Activated T-cell treated with anti-CD3 and anti-CD28 coated beads, Interleukin-2, amount 50 U/mL, for 1 hour (primary cell): ENCODE measurements at regions not wholly inside any gene's neighbourhood (a gene's known extent, or its start where the extent isn't known, plus 50 kb on each side); places are given as distances from the start of the nearest gene placed in this dataset.

Source experiments
- DNase-seq: peaks from one replicate; pipeline ENCODE4 v3.0.0-alpha.2; 2020

- no peak for DNase-seq
Observed at GRCh38 chr15:92565351-92566125, 90.0 kb downstream of the FAM174B start.

DNA sequence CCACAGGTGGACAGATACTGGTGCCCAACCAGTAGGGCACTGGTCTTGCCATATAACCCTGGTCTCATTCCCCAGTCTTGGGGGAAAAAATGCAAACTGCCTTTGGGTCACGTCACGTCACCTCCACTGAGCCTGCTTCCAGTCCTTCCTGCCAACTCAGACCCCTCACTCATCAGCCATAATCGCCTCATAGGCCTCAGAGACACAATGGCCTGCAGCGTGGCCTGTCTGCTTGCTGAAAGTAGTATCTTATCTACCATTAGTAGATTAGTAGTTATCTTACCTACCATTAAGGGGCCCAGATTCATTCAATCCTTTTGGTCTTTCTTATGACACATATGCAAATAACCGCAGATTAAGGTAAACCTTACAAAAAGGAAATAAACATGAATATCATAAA is 93.8 kb downstream of the FAM174B start:
- DNase-seq = no peak

- no peak for DNase-seq
Observed at GRCh38 chr15:92553317-92553716, 102.3 kb downstream of the FAM174B start.

- no peak for DNase-seq
Observed at GRCh38 chr15:92545996-92546395, 109.6 kb downstream of the FAM174B start.

DNA sequence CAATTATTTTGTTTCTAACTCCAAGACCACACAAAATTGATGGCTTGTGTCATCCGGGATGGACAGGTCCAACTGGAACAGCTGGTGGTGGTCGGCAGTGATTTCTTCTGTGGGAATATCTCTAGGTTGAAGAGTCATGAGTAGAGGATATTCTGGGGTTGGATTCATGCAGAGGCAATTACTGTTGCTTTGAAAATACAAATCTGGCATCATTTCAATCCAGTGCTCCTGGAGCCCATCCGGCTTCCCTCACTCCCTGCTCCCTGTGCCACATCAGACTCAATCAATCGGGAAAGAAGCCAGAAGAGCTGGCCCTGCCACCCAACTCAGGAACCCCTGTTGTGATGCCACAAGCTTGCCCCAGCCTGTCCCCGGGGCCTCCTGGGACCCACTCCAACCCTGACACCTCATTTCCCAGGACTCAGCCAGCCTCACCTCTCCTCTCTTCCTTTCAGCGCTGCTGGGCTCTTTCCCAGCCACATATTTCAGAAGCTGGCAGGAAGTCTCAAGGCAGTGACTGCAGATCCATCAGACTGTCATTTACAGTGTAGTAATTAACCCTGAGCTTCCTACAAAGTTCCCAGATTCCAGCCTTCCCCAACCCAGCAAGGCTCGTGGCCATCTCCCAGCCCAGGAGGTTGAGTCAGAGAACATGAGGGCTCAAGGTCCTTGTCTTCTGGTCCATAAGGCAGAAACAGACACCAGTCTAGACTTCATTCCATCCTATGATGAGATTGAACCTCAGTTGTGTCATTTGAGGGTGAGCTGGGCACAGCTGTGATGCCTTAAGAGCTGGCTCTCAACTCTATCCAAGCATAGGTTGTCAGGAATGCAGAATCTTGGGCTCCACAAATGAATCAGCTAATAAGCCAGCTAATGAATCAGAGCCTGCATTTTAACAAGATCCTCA is 114.0 kb downstream of the FAM174B start:
- DNase-seq = no peak

GRCh38 chr15:92538115-92538514 is 117.5 kb downstream of the FAM174B start:
- DNase-seq = no peak

DNA sequence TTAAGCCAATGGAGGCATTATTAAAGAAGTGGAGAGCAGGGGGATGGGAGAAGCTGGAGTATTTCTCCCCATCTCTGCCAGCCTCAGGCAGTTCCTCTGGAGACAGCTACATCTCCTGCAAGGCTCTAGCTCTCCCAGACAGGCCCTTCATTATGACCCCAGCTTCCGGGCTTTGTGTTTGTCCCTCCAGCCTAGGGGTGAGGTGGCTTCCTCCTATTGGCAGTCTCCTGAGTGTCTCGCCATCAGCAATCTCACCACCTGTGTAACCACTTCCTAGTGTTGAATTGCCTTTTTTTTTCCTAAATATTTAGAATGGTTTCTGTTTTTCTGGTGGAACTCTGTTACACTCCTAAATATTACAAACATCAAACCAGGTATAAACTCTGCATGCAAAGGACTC is 122.3 kb downstream of the FAM174B start:
- no peak for DNase-seq

DNA sequence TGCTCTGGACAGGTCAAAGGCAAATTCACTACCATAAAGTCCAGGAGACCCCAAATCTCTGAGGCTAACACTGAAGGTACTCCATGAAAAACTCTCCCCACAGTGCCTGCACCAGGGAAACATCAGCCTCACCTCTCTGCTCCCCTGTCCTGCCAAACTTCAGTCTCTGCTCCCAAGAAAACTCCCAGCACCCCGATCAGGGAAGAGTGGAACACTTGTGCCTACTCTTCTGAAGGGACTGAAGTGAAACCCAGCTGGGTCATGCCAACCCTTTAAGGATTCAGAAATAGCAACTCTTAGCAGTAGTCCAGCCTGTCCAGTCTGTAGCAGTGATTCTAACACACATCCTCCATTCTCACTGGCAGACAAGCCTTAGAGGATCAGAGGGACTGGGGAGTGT is 124.2 kb downstream of the FAM174B start:
- DNase-seq = no peak

DNA sequence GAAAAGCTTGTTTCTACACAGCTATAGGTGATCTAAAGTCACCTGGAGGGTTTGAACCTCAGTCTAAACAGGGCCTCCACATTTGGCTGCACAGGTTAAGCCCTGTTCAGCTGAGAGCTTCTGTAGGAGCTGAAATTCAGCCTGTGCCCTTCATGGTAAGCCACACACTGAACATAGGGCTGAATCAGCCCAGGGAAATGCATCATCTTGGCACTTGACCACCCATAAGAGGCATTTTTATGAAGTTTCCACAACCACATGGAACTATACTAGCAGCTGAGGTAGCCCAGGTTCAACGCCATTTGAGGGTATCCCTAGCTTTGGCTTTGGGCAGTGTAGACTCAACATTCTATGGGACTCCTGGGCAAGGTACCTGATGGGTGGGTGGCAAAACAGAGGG is 126.8 kb downstream of the FAM174B start:
- no peak for DNase-seq

GRCh38 chr15:92527197-92527596 is 128.4 kb downstream of the FAM174B start:
- DNase-seq = no peak

- DNase-seq = no peak
Observed at GRCh38 chr15:92525758-92526245, 129.8 kb downstream of the FAM174B start.

GRCh38 chr15:92524874-92525565 is 130.6 kb downstream of the FAM174B start:
- no peak for DNase-seq

GRCh38 chr15:92524161-92524560 is 130.5 kb downstream of the ST8SIA2 start:
- no peak for DNase-seq

- DNase-seq = no peak
Observed at GRCh38 chr15:92523176-92523575, 129.5 kb downstream of the ST8SIA2 start.

DNA sequence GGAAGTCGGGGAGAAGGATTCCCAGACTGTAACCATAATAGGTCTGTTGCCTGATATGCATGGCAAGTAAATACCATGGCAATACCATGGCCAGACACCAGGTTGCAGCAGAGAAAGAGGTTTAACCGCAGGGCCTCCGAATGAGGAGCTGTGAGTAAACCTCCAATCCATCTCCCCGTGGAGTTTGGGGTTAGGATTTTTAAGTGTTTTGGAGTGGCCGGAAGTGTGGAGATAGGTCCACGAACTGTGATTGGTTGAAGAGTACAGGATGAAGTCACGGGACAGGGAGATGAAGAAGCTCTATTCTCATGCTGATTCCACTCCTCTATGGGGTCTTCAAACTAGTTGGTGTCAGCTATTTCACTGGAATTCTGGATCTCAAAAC is 127.9 kb downstream of the ST8SIA2 start:
- peak; percentile 29 for DNase-seq

- DNase-seq = no peak
Observed at GRCh38 chr15:92520914-92521623, 127.4 kb downstream of the ST8SIA2 start.

DNA sequence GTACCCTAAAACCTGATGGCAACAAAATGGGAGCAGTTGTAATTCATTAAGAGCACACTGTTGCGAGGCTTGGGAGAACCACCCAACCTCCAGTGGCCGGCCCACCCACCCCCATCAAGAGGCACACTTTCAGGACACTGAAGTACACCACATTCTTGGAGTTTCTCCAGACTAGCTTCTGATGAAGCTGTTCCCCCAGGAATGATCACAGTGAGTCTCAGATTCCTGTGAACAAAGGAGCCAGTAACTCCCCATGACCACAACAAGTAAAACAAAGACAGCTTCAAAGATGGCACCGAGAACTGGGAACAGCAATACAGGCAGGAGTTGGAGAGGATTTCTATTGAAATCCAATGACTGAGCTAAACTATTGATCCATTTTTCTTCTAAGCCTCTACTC is 126.0 kb downstream of the ST8SIA2 start:
- no peak for DNase-seq
